ENCODE measurements at regions not wholly inside any gene's neighbourhood (a gene's known extent, or its start where the extent isn't known, plus 50 kb on each side); places are given as distances from the start of the nearest gene placed in this dataset.

GRCh38 chr21:18147678-18148077, 97.0 kb upstream of the CHODL start:
- no peak for TF ChIP-seq CTCF (conservative IDR thresholded peaks at IDR 0.05)
- H3K9me3 Mint-ChIP-seq, result peaks cover 6% of the 10 kb centered on the region
- no peak for DNase-seq (ENCODE audit: low read depth, low spot score)
- H3K27ac Mint-ChIP-seq (ENCODE audit: unreplicated experiment), result no peak overlapping the region
- H3K36me3 Mint-ChIP-seq (ENCODE audit: low read depth), result peaks cover 3% of the 10 kb centered on the region
- no peak overlapping the region for H3K4me3 Mint-ChIP-seq
- H3K27me3 Mint-ChIP-seq (ENCODE audit: low read depth), result no peaks in the 10 kb centered on the region
- H3K4me1 Mint-ChIP-seq, result no peaks in the 10 kb centered on the region

GRCh38 chr21:18146820-18147219, 97.8 kb upstream of the CHODL start:
- Mint-ChIP-seq H3K27me3 (ENCODE audit: low read depth) (no peaks in the 10 kb centered on the region), H3K4me3 (no peak overlapping the region), H3K4me1 (no peaks in the 10 kb centered on the region), H3K9me3 (peaks cover 6% of the 10 kb centered on the region), H3K36me3 (ENCODE audit: low read depth) (peaks cover 3% of the 10 kb centered on the region), H3K27ac (ENCODE audit: unreplicated experiment) (no peak overlapping the region)
- DNase-seq (ENCODE audit: low read depth, low spot score), result no peak
- TF ChIP-seq CTCF (conservative IDR thresholded peaks at IDR 0.05), result no peak

- Mint-ChIP-seq H3K4me1 (no peaks in the 10 kb centered on the region), H3K27ac (ENCODE audit: unreplicated experiment) (no peak overlapping the region), H3K36me3 (ENCODE audit: low read depth) (peaks cover 3% of the 10 kb centered on the region), H3K4me3 (no peak overlapping the region), H3K27me3 (ENCODE audit: low read depth) (no peaks in the 10 kb centered on the region), H3K9me3 (peaks cover 6% of the 10 kb centered on the region)
- TF ChIP-seq CTCF (conservative IDR thresholded peaks at IDR 0.05), result no peak
- no peak for DNase-seq (ENCODE audit: low read depth, low spot score)
Measured at GRCh38 chr21:18144339-18144738, 100.3 kb upstream of the CHODL start.

GRCh38 chr21:18142655-18143054, 102.0 kb upstream of the CHODL start:
- H3K4me1 Mint-ChIP-seq, result no peaks in the 10 kb centered on the region
- H3K9me3 Mint-ChIP-seq, result peaks cover 6% of the 10 kb centered on the region
- no peak overlapping the region for H3K4me3 Mint-ChIP-seq
- no peak overlapping the region for H3K27ac Mint-ChIP-seq (ENCODE audit: unreplicated experiment)
- no peaks in the 10 kb centered on the region for H3K27me3 Mint-ChIP-seq (ENCODE audit: low read depth)
- TF ChIP-seq CTCF (conservative IDR thresholded peaks at IDR 0.05), result no peak
- no peak for DNase-seq (ENCODE audit: low read depth, low spot score)
- H3K36me3 Mint-ChIP-seq (ENCODE audit: low read depth), result peaks cover 3% of the 10 kb centered on the region

GRCh38 chr21:18138507-18138906, 106.1 kb upstream of the CHODL start:
- Mint-ChIP-seq H3K4me1 (no peaks in the 10 kb centered on the region), H3K9me3 (no peaks in the 10 kb centered on the region)

More at GRCh38 chr21:18138507-18138906, 106.1 kb upstream of the CHODL start:
- H3K27ac Mint-ChIP-seq (ENCODE audit: unreplicated experiment), result no peak overlapping the region
- no peak overlapping the region for H3K4me3 Mint-ChIP-seq
- H3K27me3 Mint-ChIP-seq (ENCODE audit: low read depth), result no peaks in the 10 kb centered on the region
- DNase-seq (ENCODE audit: low read depth, low spot score), result no peak
- H3K36me3 Mint-ChIP-seq (ENCODE audit: low read depth), result no peaks in the 10 kb centered on the region
- no peak for TF ChIP-seq CTCF (conservative IDR thresholded peaks at IDR 0.05)

Measured in neural crest cell (in vitro differentiated cells).